IPS DF 4.7 (cell line): ENCODE measurements at regions not wholly inside any gene's neighbourhood (a gene's known extent, or its start where the extent isn't known, plus 50 kb on each side); places are given as distances from the start of the nearest gene placed in this dataset.

Experiments used
- DNase-seq: peaks from one replicate; pipeline ENCODE4 v3.0.0-alpha.2; 2013; ENCODE audit warnings: low spot score; ENCODE audit errors: extremely low read depth

- DNase-seq: no peak
These were observed 253.3 kb downstream of the IPMK start for GRCh38 chr10:58014436-58014835.

- no peak for DNase-seq
These were observed 254.3 kb downstream of the IPMK start for GRCh38 chr10:58013406-58013805.

- DNase-seq: no peak
These were observed 257.5 kb downstream of the IPMK start for GRCh38 chr10:58010073-58010702.

- no peak for DNase-seq
These were observed 263.7 kb downstream of the IPMK start for GRCh38 chr10:58003945-58004344.

- DNase-seq: no peak
These were observed 266.5 kb downstream of the IPMK start for GRCh38 chr10:58001159-58001558.

GRCh38 chr10:57996536-57996935 lies 271.2 kb downstream of the IPMK start:
- no peak for DNase-seq

- DNase-seq: no peak
These were observed 274.4 kb downstream of the IPMK start for GRCh38 chr10:57993302-57993701.

- DNase-seq: no peak
These were observed 275.2 kb downstream of the IPMK start for GRCh38 chr10:57992321-57993077.

- DNase-seq: no peak
These were observed 278.7 kb downstream of the IPMK start for GRCh38 chr10:57988964-57989363.

- no peak for DNase-seq
These were observed 280.5 kb downstream of the IPMK start for GRCh38 chr10:57987055-57987721.

- no peak for DNase-seq
These were observed 281.3 kb downstream of the IPMK start for GRCh38 chr10:57986422-57986821.

GRCh38 chr10:57983281-57983791 lies 284.4 kb downstream of the IPMK start:
- no peak for DNase-seq

- no peak for DNase-seq
These were observed 285.6 kb downstream of the IPMK start for GRCh38 chr10:57982091-57982490.

- no peak for DNase-seq
These were observed 287.7 kb downstream of the IPMK start for GRCh38 chr10:57979956-57980355.

- DNase-seq: no peak
These were observed 288.2 kb downstream of the IPMK start for GRCh38 chr10:57979491-57979890.

- no peak for DNase-seq
These were observed 290.4 kb downstream of the IPMK start for GRCh38 chr10:57977262-57977661.

GRCh38 chr10:57973451-57973850 lies 294.2 kb downstream of the IPMK start:
- no peak for DNase-seq

GRCh38 chr10:57972783-57973182 lies 294.9 kb downstream of the IPMK start:
- DNase-seq: no peak

- no peak for DNase-seq
These were observed 299.2 kb downstream of the IPMK start for GRCh38 chr10:57968328-57969016.

- no peak for DNase-seq
These were observed 303.3 kb downstream of the IPMK start for GRCh38 chr10:57964351-57964750.

GRCh38 chr10:57963546-57963945 lies 304.1 kb downstream of the IPMK start:
- DNase-seq: no peak

- DNase-seq: no peak
These were observed 304.9 kb downstream of the IPMK start for GRCh38 chr10:57962839-57963238.
